T-cell (primary cell): ENCODE measurements at regions not wholly inside any gene's neighbourhood (a gene's known extent, or its start where the extent isn't known, plus 50 kb on each side); places are given as distances from the start of the nearest gene placed in this dataset.

Source experiments
- ATAC-seq, 4 experiments: fragments of 200-7000 bp in 3 of 4; fragments of 150-1000 bp in 1 of 4; cut with Tn5 transposase; replicated peaks in 1 of 4; 1 replicate in 3 of 4; 2 replicates in 1 of 4; pipeline ENCODE4 v1.10.0; 2021; ENCODE audit warnings: moderate library complexity in 3 of 4, mild to moderate bottlenecking in 2 of 4, moderate number of reproducible peaks in 1 of 4
- CTCF ChIA-PET, 2 donors: fragments of 300-600 bp; sonication (Branson Sonifier 250); formaldehyde crosslinking; loops; one replicate each; lab custom pipeline; 2022; ENCODE audit warnings: antibody characterized with exemption in 2 of 2; lab: Charles Lee
- POLR2A ChIA-PET, 2 donors: fragments of 300-600 bp; sonication (Branson Sonifier 250); formaldehyde crosslinking; loops; one replicate each; lab custom pipeline; 2022; ENCODE audit warnings: antibody characterized with exemption in 2 of 2; lab: Charles Lee
- DNase-seq, 35 experiments: peaks; one replicate each; pipeline versions ENCODE4 v3.0.0 to v3.0.0-alpha.2; 2013 to 2023
- H3K27ac ChIP-seq: one replicate; pipeline ENCODE4 v1.5.1; 2013; ENCODE audit warnings: low read length
- H3K27me3 ChIP-seq, 2 experiments: replicated peaks in 1 of 2; 1 replicate in 1 of 2; 2 replicates in 1 of 2; pipeline versions ENCODE4 v1.6.1 to v1.7.0; 2013; ENCODE audit warnings: low read length in 1 of 2, mixed read lengths in 1 of 2; ENCODE audit not compliant: control insufficient read depth in 2 of 2, insufficient read depth in 2 of 2; ENCODE audit errors: extremely low read depth in 1 of 2
- H3K36me3 ChIP-seq, 2 donors: 1 replicate in 1 of 2; 2 replicates in 1 of 2; pipeline versions ENCODE4 v1.6.1 to v1.7.0; 2013; ENCODE audit warnings: low read length in 1 of 2; ENCODE audit not compliant: control insufficient read depth in 2 of 2, insufficient read depth in 1 of 2; ENCODE audit errors: extremely low read depth in 1 of 2
- H3K4me1 ChIP-seq, 2 experiments: 1 replicate in 1 of 2; 2 replicates in 1 of 2; pipeline versions ENCODE4 v1.6.1 to v1.7.0; 2013; ENCODE audit warnings: low read length in 2 of 2, mixed read lengths in 1 of 2; ENCODE audit not compliant: insufficient read depth in 2 of 2, control insufficient read depth in 1 of 2; ENCODE audit errors: extremely low read depth in 1 of 2
- H3K4me3 ChIP-seq, 2 donors: 1 replicate in 1 of 2; 2 replicates in 1 of 2; pipeline versions ENCODE4 v1.5.1 to v1.7.0; 2013; ENCODE audit warnings: mild to moderate bottlenecking in 2 of 2, low read length in 1 of 2, moderate library complexity in 1 of 2; ENCODE audit not compliant: control insufficient read depth in 1 of 2; ENCODE audit errors: extremely low read depth in 1 of 2
- H3K9me3 ChIP-seq: 2 replicates; pipeline ENCODE4 v1.7.0; 2013
- H3K27ac Mint-ChIP-seq, 2 donors: one replicate each; pipeline ENCODE4 v1.8.0; 2020 to 2021; ENCODE audit warnings: mild to moderate bottlenecking in 2 of 2, mixed read lengths in 2 of 2
- H3K27me3 Mint-ChIP-seq, 2 donors: one replicate each; pipeline ENCODE4 v1.8.0; 2021 to 2022; ENCODE audit warnings: mixed read lengths in 2 of 2
- H3K36me3 Mint-ChIP-seq: one replicate; pipeline ENCODE4 v1.8.0; 2021; ENCODE audit warnings: mixed read lengths
- H3K4me1 Mint-ChIP-seq, 3 donors: one replicate each; pipeline ENCODE4 v1.8.0; 2020 to 2022; ENCODE audit warnings: mixed read lengths in 3 of 3, mild to moderate bottlenecking in 1 of 3
- H3K4me3 Mint-ChIP-seq, 3 donors: one replicate each; pipeline ENCODE4 v1.8.0; 2020 to 2022; ENCODE audit warnings: mild to moderate bottlenecking in 3 of 3, mixed read lengths in 3 of 3, moderate library complexity in 3 of 3
- H3K9me3 Mint-ChIP-seq, 3 donors: one replicate each; pipeline ENCODE4 v1.8.0; 2020 to 2022; ENCODE audit warnings: mixed read lengths in 3 of 3
- WGBS: methylation state at CpG from one replicate; pipeline ENCODE4 v1.1.5; 2013; ENCODE audit warnings: missing lambda C conversion rate; ENCODE audit not compliant: insufficient coverage; 5-methylcytosine and 5-hydroxymethylcytosine counted together

GRCh38 chr20:10806539-10806938, 132.7 kb upstream of the JAG1 start:
- WGBS = 33% methylated on average over 1 of the region's 3 CpGs
- Histone ChIP-seq H3K4me3 (no peak overlapping the region), H3K27me3 (peaks cover 0 to 3% of the 10 kb centered on the region in 2 experiments), H3K9me3 (no peaks in the 10 kb centered on the region), H3K36me3 (no peaks in the 10 kb centered on the region), H3K4me1 (no peaks in the 10 kb centered on the region), H3K27ac (no peak overlapping the region)
- ChIA-PET POLR2A (no interaction called here), CTCF (no interaction called here)
- Mint-ChIP-seq H3K9me3 (peaks cover 0 to 16% (median 0%) of the 10 kb centered on the region in 3 donors), H3K27ac (no peak overlapping the region), H3K36me3 (no peaks in the 10 kb centered on the region), H3K4me1 (no peaks in the 10 kb centered on the region), H3K27me3 (peaks cover 0 to 6% of the 10 kb centered on the region in 2 donors), H3K4me3 (no peak overlapping the region)
- no peak for ATAC-seq
- DNase-seq = no peak

- no peak overlapping the region for H3K4me3 ChIP-seq
- H3K4me3 Mint-ChIP-seq = no peak overlapping the region
- ATAC-seq = no peak
Observed at GRCh38 chr20:10807013-10807412, 133.2 kb upstream of the JAG1 start.

GRCh38 chr20:10812759-10813327, 139.0 kb upstream of the JAG1 start:
- peaks cover 0 to 8% (median 0%) of the 10 kb centered on the region in 3 donors for H3K9me3 Mint-ChIP-seq
- no peaks in the 10 kb centered on the region for H3K9me3 ChIP-seq
- CTCF ChIA-PET = interaction anchor here in 1 of 2 donors (0.6 kb wide), 1 partner anchor 165 kb away, joined by 3 read pairs; no protein-coding TSS in a partner anchor
- H3K27ac Mint-ChIP-seq = no peak overlapping the region
- H3K4me3 Mint-ChIP-seq = no peak overlapping the region
- H3K4me1 Mint-ChIP-seq = no peaks in the 10 kb centered on the region
- H3K27me3 ChIP-seq = peaks cover 0 to 3% of the 10 kb centered on the region in 2 experiments
- no peaks in the 10 kb centered on the region for H3K4me1 ChIP-seq
- POLR2A ChIA-PET = no interaction called here
- no peaks in the 10 kb centered on the region for H3K36me3 ChIP-seq
- 60% methylated on average over 1 of the region's 10 CpGs for WGBS
- H3K4me3 ChIP-seq = no peak overlapping the region
- H3K27ac ChIP-seq = no peak overlapping the region
- H3K36me3 Mint-ChIP-seq = no peaks in the 10 kb centered on the region
- H3K27me3 Mint-ChIP-seq = no peaks in the 10 kb centered on the region
- ATAC-seq (no peak), DNase-seq (no peak)

More at GRCh38 chr20:10807013-10807412, 133.2 kb upstream of the JAG1 start:
- H3K27ac Mint-ChIP-seq = no peak overlapping the region
- peaks cover 0 to 16% (median 0%) of the 10 kb centered on the region in 3 donors for H3K9me3 Mint-ChIP-seq
- H3K27me3 Mint-ChIP-seq = peaks cover 0 to 6% of the 10 kb centered on the region in 2 donors
- H3K36me3 Mint-ChIP-seq = no peaks in the 10 kb centered on the region
- no peak for DNase-seq
- no CpG with 5 or more reads among the region's 1 CpG for WGBS
- Histone ChIP-seq H3K36me3 (no peaks in the 10 kb centered on the region), H3K4me1 (no peaks in the 10 kb centered on the region), H3K27me3 (peaks cover 0 to 3% of the 10 kb centered on the region in 2 experiments), H3K27ac (no peak overlapping the region), H3K9me3 (no peaks in the 10 kb centered on the region)
- H3K4me1 Mint-ChIP-seq = no peaks in the 10 kb centered on the region
- CTCF ChIA-PET = no interaction called here
- POLR2A ChIA-PET = no interaction called here

DNA sequence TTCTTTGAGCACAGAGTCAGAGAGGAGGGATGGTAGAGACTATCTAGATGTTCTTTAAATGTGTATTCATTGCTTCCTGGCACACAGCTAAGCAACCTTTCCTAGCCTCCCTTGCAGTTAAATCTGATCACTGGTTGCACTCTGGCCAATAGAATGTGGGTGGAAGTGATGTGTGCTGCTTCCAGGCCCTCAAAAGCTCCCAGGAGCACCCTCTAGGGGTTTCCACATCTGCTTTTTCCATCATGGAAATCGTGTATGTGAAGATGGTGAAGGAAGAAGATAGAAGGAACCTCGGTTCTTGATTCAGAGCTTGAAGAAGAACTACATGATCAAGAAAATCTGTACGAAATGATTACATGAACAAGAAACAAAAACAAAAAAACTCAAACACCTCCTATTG, 149.8 kb upstream of the JAG1 start:
- ATAC-seq = no peak
- CTCF ChIA-PET = no interaction called here
- no peak for DNase-seq
- Histone ChIP-seq H3K4me3 (no peak overlapping the region), H3K9me3 (no peaks in the 10 kb centered on the region), H3K4me1 (no peaks in the 10 kb centered on the region), H3K36me3 (no peaks in the 10 kb centered on the region), H3K27ac (no peak overlapping the region), H3K27me3 (no peaks in the 10 kb centered on the region)
- peaks cover 0 to 8% (median 4%) of the 10 kb centered on the region in 3 donors for H3K9me3 Mint-ChIP-seq
- POLR2A ChIA-PET = no interaction called here
- no peaks in the 10 kb centered on the region for H3K4me1 Mint-ChIP-seq
- no peaks in the 10 kb centered on the region for H3K36me3 Mint-ChIP-seq
- H3K27me3 Mint-ChIP-seq = no peaks in the 10 kb centered on the region
- H3K27ac Mint-ChIP-seq = no peak overlapping the region
- no peak overlapping the region for H3K4me3 Mint-ChIP-seq
- WGBS = no CpG with 5 or more reads among the region's 3 CpGs

DNA sequence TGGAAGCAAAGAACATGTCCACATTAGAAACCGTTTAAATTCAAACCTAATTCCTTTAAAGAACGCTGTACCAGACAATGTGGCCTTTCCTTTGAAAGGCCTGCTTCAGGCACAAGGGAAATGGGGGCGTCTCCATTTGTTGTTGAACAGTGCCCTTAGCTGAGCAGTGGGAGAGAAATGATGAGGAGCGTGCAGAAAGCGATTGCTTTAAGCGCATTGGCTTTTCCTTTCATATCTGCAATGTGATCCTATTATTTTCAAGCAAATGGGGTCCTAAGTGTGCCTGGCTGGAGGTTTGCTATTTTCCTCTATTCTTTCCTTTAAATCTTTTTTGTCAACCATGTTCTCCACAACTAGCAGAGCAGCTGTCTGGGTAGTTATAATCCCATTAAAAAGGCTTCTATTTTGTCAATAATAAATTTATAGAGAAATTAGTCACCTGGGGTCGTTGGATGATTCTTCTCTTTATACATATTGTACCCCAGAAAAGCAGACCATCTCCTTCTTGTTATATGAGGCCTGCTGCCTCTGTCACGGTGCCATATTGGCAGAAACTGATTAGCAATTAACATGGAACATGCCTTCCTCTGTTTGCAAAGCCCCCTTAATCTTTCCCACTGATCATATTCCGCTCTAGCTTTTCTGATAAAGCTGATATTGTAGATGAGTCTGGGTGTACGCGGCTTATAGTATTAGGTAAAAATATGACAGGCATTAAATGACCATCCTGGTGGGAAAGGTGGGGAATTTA, 151.1 kb upstream of the JAG1 start:
- peaks cover 0 to 8% (median 4%) of the 10 kb centered on the region in 3 donors for H3K9me3 Mint-ChIP-seq
- 67% methylated on average over 1 of the region's 11 CpGs for WGBS
- CTCF ChIA-PET = interaction anchor here in 1 of 2 donors (0.6 kb wide), 1 partner anchor 29 kb away, joined by 6 read pairs; no protein-coding TSS in a partner anchor

GRCh38 chr20:10826111-10826510, 152.3 kb upstream of the JAG1 start:
- H3K4me1 ChIP-seq = no peaks in the 10 kb centered on the region
- no peaks in the 10 kb centered on the region for H3K27me3 ChIP-seq
- CTCF ChIA-PET = interaction anchor here in 1 of 2 donors (0.6 kb wide), 1 partner anchor 10 kb away, joined by 6 read pairs; no protein-coding TSS in a partner anchor
- DNase-seq = no peak
- Mint-ChIP-seq H3K27ac (no peak overlapping the region), H3K36me3 (no peaks in the 10 kb centered on the region), H3K27me3 (no peaks in the 10 kb centered on the region), H3K9me3 (peaks cover 0 to 8% (median 4%) of the 10 kb centered on the region in 3 donors), H3K4me3 (no peak overlapping the region), H3K4me1 (no peaks in the 10 kb centered on the region)
- ATAC-seq = no peak
- H3K4me3 ChIP-seq = no peak overlapping the region
- H3K27ac ChIP-seq = no peak overlapping the region
- no peaks in the 10 kb centered on the region for H3K36me3 ChIP-seq
- POLR2A ChIA-PET = no interaction called here
- no CpG with 5 or more reads among the region's 1 CpG for WGBS
- no peaks in the 10 kb centered on the region for H3K9me3 ChIP-seq

More for the DNA sequence above, 151.1 kb upstream of the JAG1 start:
- Histone ChIP-seq H3K4me1 (no peaks in the 10 kb centered on the region), H3K36me3 (no peaks in the 10 kb centered on the region), H3K27me3 (no peaks in the 10 kb centered on the region), H3K27ac (no peak overlapping the region), H3K9me3 (no peaks in the 10 kb centered on the region), H3K4me3 (no peak overlapping the region)
- no peaks in the 10 kb centered on the region for H3K36me3 Mint-ChIP-seq
- no peak overlapping the region for H3K4me3 Mint-ChIP-seq
- H3K27ac Mint-ChIP-seq = no peak overlapping the region
- no peaks in the 10 kb centered on the region for H3K27me3 Mint-ChIP-seq
- no peak for ATAC-seq
- no peaks in the 10 kb centered on the region for H3K4me1 Mint-ChIP-seq
- DNase-seq = no peak
- POLR2A ChIA-PET = no interaction called here
